Tongue (tissue), 1 donor: ENCODE measurements at regions not wholly inside any gene's neighbourhood (a gene's known extent, or its start where the extent isn't known, plus 50 kb on each side); places are given as distances from the start of the nearest gene placed in this dataset.

Experiments used
- DNase-seq: peaks from one replicate; pipeline ENCODE4 v3.0.0-alpha.2; 2015

DNA sequence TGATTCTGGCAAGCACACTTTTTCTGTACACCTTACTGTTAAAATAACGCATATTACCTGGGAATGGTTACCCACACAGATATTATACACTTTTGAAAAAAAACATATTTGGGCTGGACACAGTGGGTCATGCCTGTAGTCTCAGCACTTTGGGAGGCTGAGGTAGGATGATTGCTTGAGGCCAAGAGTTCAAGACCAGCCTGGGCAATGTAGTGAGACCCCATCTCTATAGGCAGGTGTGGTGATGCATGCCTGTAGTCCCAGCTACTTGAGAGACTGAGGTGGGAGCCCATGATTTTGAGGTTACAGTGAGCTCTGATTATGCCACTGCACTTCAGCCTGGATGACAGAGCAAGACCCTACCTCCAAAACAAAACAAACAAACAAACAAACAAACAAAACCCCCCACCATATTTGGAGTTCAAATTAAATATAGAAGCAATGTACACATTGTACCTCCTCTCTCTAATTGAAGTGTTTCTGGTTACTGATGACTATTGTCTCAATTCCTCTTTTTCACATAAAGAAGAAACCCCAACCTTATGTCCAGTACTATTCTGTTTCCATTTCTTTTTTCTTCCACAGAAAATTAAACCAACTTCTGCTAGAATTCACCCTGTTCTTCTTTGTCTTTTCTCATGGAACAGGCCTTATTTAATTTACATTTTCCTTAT, 152.6 kb upstream of the UMPS start:
- no peak for DNase-seq

DNA sequence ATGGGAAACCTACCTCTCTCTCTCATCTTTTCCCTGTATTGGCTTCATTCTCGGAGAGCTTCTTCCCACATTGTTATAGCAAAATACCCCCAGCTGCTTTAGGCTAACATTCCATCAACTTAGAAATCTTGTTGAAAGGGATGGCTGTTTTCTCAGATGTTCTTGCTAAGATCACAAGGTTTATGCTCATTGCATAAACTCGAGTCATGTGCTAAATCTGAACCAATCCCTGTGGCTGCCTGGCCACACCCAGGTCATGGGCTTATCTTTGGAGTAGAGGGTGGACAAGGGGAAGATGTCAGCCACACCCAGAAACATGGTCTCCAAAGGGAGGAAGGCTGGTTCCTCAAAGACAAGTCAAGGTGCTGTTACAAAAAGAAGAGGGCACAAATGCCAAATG, 150.6 kb upstream of the UMPS start:
- DNase-seq = no peak

- DNase-seq = no peak
Measured at GRCh38 chr3:124582196-124582595, 148.1 kb upstream of the UMPS start.

GRCh38 chr3:124582621-124583395, 147.4 kb upstream of the UMPS start:
- DNase-seq = no peak

- no peak for DNase-seq
Measured at GRCh38 chr3:124584245-124584551, 146.1 kb upstream of the UMPS start.

GRCh38 chr3:124584552-124585391, 145.5 kb upstream of the UMPS start:
- peak; percentile 63 for DNase-seq

DNA sequence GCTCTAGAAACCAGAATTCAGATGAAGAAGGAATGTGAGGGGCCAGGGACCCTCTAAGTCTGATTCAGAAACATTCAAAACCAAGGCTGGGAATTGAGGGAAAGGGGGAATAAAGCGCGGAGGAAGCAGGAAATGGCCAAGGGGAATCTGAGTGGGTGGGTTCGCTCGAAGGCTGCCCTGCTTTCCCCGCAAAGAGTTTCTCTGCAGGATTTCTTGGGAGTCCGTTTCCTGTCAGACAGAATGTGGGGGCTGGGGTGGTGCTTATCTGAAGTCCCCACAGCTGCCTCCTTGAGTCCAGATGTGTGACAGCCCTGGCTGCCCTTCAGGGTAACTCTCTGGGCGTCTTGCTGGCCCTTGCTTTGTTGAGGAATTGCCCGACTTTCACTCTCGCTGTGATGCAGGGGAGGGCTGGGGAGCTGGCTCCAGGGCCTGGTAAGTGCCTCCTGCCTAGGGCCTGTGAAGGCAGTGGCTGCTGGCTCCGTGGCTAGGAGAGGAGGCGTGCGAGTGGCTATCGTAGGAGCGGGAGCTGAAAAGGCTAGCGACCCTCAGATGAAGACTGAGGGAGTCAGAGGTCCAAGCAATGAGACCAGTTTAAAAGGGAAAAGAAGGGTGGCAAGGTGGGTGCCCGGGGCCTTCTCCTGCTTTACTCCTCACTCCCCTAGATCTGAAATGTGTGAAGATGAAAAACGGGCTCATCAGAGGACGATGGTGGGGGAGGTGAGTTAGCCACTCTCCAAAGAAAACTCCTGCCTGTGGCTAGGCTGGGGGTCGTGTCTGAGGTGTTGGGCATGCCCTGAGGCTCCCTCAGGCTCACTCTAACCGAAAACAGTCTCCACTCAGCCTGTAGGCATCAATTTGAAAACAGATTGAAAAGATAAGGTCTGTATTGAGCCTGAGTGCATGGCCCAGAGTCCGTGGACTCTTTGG, 143.9 kb upstream of the UMPS start:
- no peak for DNase-seq

- no peak for DNase-seq
Measured at GRCh38 chr3:124587053-124587408, 143.2 kb upstream of the UMPS start.

- DNase-seq = no peak
Measured at GRCh38 chr3:124588036-124588435, 142.2 kb upstream of the UMPS start.

DNA sequence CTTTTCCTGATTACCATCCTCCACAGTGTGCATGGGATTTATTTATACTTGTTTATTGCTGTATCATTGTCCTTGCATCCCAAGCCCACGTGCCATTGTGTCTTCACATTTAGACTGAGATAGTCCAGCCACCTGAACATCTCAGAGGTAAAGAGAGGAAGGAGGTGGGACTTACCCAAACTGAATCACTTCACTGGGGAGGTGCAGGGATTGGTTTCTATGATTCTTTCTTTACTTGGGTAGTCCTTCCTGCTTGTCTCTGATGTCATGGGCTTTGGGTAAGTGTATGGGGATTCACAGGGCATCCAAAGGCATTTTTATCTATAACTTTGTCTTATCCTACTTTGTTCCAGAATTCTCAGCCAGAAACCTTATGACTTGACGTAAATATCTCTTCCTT, 141.5 kb upstream of the UMPS start:
- no peak for DNase-seq

DNA sequence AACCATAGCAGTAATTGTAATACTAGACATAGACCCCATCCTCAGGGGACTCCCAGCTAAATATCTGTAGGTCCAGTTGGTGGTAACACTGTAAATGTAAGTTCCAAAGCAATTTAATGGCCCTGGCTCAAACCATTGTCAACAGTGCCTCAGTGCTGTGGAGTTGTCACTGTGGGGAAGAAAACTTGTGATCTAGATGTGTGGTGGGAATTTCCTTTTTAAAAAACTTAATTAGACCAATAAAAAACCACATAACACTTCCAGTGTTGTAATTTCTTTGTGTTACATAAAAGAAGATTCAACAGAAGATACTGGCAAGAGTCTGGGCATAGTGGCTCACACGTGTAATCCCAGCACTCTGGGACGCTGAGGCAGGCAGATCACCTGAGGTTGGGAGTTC, 138.6 kb upstream of the UMPS start:
- DNase-seq = no peak

DNA sequence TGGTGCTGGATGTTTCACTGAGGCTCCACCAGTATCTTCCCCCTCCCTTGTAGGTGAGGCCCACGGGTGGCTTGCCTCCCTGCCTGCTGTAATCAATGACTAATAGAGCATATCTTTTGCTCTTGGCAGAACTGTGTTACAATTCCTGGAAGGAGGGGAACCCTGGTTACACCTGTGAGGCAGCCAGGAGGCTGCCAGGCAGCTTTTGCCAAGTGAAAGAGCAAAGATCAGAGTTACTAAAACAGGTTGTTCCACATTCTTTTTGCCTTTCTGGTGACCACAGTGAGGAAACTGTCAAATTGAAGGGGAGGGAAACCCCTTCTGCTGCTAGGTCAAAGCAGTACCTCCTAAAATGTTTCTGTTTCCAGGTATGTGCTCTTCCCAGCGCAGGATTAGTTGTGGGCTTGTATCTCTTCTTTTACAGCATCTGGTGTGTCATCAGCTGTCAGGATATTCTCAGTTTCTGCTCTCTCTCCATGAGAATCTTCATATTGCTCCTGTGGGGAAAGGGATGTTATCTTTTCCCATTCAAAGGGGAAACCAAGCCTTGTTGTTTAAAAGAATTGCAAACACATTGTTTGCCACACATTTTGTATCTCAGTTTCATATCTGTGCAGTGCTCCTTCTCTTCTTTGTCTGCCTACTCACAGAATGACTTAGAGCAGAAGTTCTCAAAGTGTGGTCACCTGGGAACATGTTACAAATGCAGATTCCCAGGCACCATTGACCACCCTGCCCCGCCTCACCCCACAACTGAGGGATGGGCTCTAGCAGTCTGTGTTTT, 137.4 kb upstream of the UMPS start:
- DNase-seq = no peak

- no peak for DNase-seq
Measured at GRCh38 chr3:124593442-124593829, 136.8 kb upstream of the UMPS start.

- DNase-seq = no peak
Measured at GRCh38 chr3:124594581-124594980, 135.7 kb upstream of the UMPS start.

DNA sequence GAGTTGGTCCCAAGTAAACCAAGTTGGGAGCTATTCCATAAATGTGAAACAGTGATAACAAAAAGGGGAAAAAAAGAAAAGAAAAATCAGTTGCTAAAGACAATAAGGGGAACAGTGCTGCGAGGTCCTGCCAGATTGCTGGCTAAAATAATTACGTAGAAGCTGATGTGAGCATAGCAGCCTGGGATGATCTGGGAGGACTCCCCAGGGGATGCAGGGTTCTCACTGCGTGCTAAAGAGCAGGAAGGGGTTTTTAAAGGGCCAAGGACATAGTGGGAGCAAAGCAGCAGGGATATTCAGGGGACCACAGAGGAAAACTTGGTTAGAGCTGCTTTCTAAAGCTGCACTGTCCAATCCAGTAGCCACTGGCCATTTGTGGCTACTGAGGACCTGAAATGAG, 133.0 kb upstream of the UMPS start:
- no peak for DNase-seq

- DNase-seq = no peak
Measured at GRCh38 chr3:124597979-124598378, 132.3 kb upstream of the UMPS start.

GRCh38 chr3:124599147-124599765, 131.0 kb upstream of the UMPS start:
- no peak for DNase-seq

- no peak for DNase-seq
Measured at GRCh38 chr3:124599779-124600693, 130.2 kb upstream of the UMPS start.

DNA sequence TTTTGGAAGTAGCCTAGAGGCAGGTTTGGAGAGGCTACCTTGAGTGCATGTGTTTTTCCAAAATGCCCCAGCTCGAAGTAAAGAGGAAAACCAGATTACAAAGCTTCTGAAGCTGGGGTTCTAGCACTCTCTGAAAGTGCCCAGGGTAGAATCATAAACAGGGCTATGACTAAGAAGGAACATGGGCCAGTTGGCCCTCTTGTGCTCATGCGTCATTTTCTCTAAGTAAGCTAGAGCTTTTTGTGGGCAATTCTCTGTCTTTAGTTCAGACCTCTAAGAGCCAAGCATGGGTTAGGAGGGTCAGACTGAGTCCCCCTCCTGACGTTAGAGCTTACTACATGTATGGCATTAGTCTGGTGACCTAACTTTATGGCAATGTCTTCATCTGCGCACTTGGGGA, 129.5 kb upstream of the UMPS start:
- no peak for DNase-seq

DNA sequence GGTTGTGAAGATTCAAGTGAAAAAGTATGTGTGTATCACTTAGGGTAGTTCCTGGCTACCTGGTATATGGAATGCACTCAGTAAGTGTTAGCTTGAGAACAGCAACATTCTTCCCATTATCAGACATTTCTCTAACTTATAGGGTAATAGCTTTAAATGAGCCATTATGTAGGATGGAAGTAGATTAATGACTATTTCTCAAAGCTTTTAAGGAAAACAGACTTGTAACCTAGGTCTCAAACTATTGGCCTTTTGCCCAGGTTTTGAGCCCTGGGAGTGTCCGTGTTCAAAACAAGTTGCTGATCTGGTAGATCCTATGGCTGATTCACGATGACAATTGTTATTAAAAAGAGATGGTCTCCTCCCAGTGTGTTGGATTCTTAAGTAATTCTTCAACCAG, 129.1 kb upstream of the UMPS start:
- DNase-seq = no peak
